Upper lobe of right lung (tissue), 1 donor: ENCODE measurements at regions not wholly inside any gene's neighbourhood (a gene's known extent, or its start where the extent isn't known, plus 50 kb on each side); places are given as distances from the start of the nearest gene placed in this dataset.

Experiments used
- ATAC-seq: fragments of 200-7000 bp; cut with Tn5 transposase; one replicate; pipeline ENCODE4 v1.9.1; 2020; ENCODE audit warnings: mild to moderate bottlenecking, moderate library complexity
- DNase-seq: peaks from one replicate; pipeline ENCODE4 v3.0.0-alpha.2; 2020
- H3K27ac ChIP-seq: fragments of 200-600 bp; one replicate; pipeline ENCODE4 v1.8.0; 2022
- H3K27me3 ChIP-seq: fragments of 200-600 bp; one replicate; pipeline ENCODE4 v1.8.0; 2022; ENCODE audit warnings: mild to moderate bottlenecking
- H3K36me3 ChIP-seq: fragments of 200-600 bp; one replicate; pipeline ENCODE4 v1.8.0; 2022
- H3K4me1 ChIP-seq: fragments of 200-600 bp; one replicate; pipeline ENCODE4 v1.8.0; 2022
- H3K4me3 ChIP-seq: fragments of 200-600 bp; one replicate; pipeline ENCODE4 v1.8.0; 2022; ENCODE audit warnings: mild to moderate bottlenecking
- H3K9me3 ChIP-seq: fragments of 200-600 bp; one replicate; pipeline ENCODE4 v1.8.0; 2022
- CTCF ChIP-seq: fragments of 200-600 bp; IDR thresholded peaks from one replicate; pipeline ENCODE4 v1.8.0; 2022; ENCODE audit warnings: antibody characterized with exemption
- intact Hi-C: fragments of 100-400 bp; cut with DNase I; formaldehyde crosslinking; loops from one replicate; pipeline ENCODE4 v1.11.0; 2022
- donor health status: DM: no; HTN: yes; CAD: no; lungs with severe emphysema.

- no peak for ATAC-seq
- no peaks in the 10 kb centered on the region for H3K27me3 ChIP-seq
- no peaks in the 10 kb centered on the region for H3K9me3 ChIP-seq
- no peak for DNase-seq
- no peaks in the 10 kb centered on the region for H3K4me1 ChIP-seq
- H3K4me3 ChIP-seq, result no peak overlapping the region
- no peaks in the 10 kb centered on the region for H3K36me3 ChIP-seq
- intact Hi-C loops, result no loop called here
- TF ChIP-seq CTCF, result no peak
- H3K27ac ChIP-seq, result no peak overlapping the region
These were observed 245.3 kb downstream of the TSN start for GRCh38 chr2:122000556-122001340.

- Histone ChIP-seq H3K9me3 (no peaks in the 10 kb centered on the region), H3K4me1 (no peaks in the 10 kb centered on the region), H3K27ac (no peak overlapping the region), H3K4me3 (no peak overlapping the region), H3K27me3 (no peaks in the 10 kb centered on the region), H3K36me3 (no peaks in the 10 kb centered on the region)
- DNase-seq (no peak), ATAC-seq (no peak)
- no peak for TF ChIP-seq CTCF
- intact Hi-C loops, result no loop called here
These were observed 246.0 kb downstream of the TSN start for GRCh38 chr2:122001441-122001874.

- H3K4me1 ChIP-seq, result no peaks in the 10 kb centered on the region
- no peak for TF ChIP-seq CTCF
- intact Hi-C loops, result no loop called here
- no peaks in the 10 kb centered on the region for H3K27me3 ChIP-seq
- no peak overlapping the region for H3K4me3 ChIP-seq
- DNase-seq, result no peak
- ATAC-seq, result no peak
- no peaks in the 10 kb centered on the region for H3K36me3 ChIP-seq
- H3K9me3 ChIP-seq, result no peaks in the 10 kb centered on the region
- H3K27ac ChIP-seq, result no peak overlapping the region
These were observed 247.9 kb downstream of the TSN start for GRCh38 chr2:122003196-122003940.

- DNase-seq, result no peak
- no peak for ATAC-seq
- Histone ChIP-seq H3K27me3 (no peaks in the 10 kb centered on the region), H3K4me1 (no peaks in the 10 kb centered on the region), H3K36me3 (no peaks in the 10 kb centered on the region), H3K4me3 (no peak overlapping the region), H3K27ac (no peak overlapping the region), H3K9me3 (no peaks in the 10 kb centered on the region)
- intact Hi-C loops, result no loop called here
- no peak for TF ChIP-seq CTCF
These were observed 251.7 kb downstream of the TSN start for GRCh38 chr2:122007126-122007525.

- DNase-seq (no peak), ATAC-seq (no peak)
- H3K4me3 ChIP-seq, result no peak overlapping the region
- no peaks in the 10 kb centered on the region for H3K4me1 ChIP-seq
- H3K36me3 ChIP-seq, result no peaks in the 10 kb centered on the region
- H3K27ac ChIP-seq, result no peak overlapping the region
- H3K27me3 ChIP-seq, result no peaks in the 10 kb centered on the region
- H3K9me3 ChIP-seq, result no peaks in the 10 kb centered on the region
- intact Hi-C loops, result no loop called here
- TF ChIP-seq CTCF, result no peak
These were observed 252.1 kb downstream of the TSN start for GRCh38 chr2:122007577-122007976.
